ENCODE measurements at regions not wholly inside any gene's neighbourhood (a gene's known extent, or its start where the extent isn't known, plus 50 kb on each side); places are given as distances from the start of the nearest gene placed in this dataset.
"Not testable (repeated sequence)": the region's sequence is repeated elsewhere in the genome, so short reads cannot be mapped to it uniquely, and the experiment has no call there.

GRCh38 chr17:22270381-22270780 lies 578.1 kb downstream of the KCNJ18 start:
- CTCF ChIA-PET, result no interaction called here
- Histone ChIP-seq H3K4me3 (ENCODE audit: low read depth, low read length) (no peak overlapping the region), H3K9me3 (ENCODE audit: control insufficient read depth, insufficient read depth, low read length) (peaks cover 77% of the 10 kb centered on the region), H3K27me3 (ENCODE audit: control insufficient read depth, insufficient read depth, low read length) (no peaks in the 10 kb centered on the region), H3K27ac (ENCODE audit: low read depth, low read length) (no peak overlapping the region)
- no peak for TF ChIP-seq CTCF (IDR thresholded peaks at IDR 0.05; ENCODE audit: low read depth, low read length)
- no peak for DNase-seq (ENCODE audit: low read depth, low spot score)
- POLR2A ChIA-PET, result no interaction called here

- POLR2A ChIA-PET; DNase-seq (ENCODE audit: low read depth, low spot score); H3K27ac ChIP-seq (ENCODE audit: low read depth, low read length); CTCF ChIA-PET; H3K4me3 ChIP-seq (ENCODE audit: low read depth, low read length); H3K27me3 ChIP-seq (ENCODE audit: control insufficient read depth, insufficient read depth, low read length): not testable (repeated sequence)
- H3K9me3 ChIP-seq (ENCODE audit: control insufficient read depth, insufficient read depth, low read length), result peaks cover 73% of the 10 kb centered on the region
Observed at GRCh38 chr17:22270809-22271208, 578.5 kb downstream of the KCNJ18 start.

- Histone ChIP-seq H3K9me3 (ENCODE audit: control insufficient read depth, insufficient read depth, low read length) (peaks cover 58% of the 10 kb centered on the region), H3K4me3 (ENCODE audit: low read depth, low read length) (no peak overlapping the region), H3K27me3 (ENCODE audit: control insufficient read depth, insufficient read depth, low read length) (no peaks in the 10 kb centered on the region), H3K27ac (ENCODE audit: low read depth, low read length) (no peak overlapping the region)
- ChIA-PET POLR2A (no interaction called here), CTCF (no interaction called here)
- DNase-seq (ENCODE audit: low read depth, low spot score), result no peak
- TF ChIP-seq CTCF (IDR thresholded peaks at IDR 0.05; ENCODE audit: low read depth, low read length), result no peak
Observed at GRCh38 chr17:22272363-22273146, 580.2 kb downstream of the KCNJ18 start.

- peaks cover 59% of the 10 kb centered on the region for H3K9me3 ChIP-seq (ENCODE audit: control insufficient read depth, insufficient read depth, low read length)
- ChIA-PET CTCF (no interaction called here), POLR2A (no interaction called here)
Observed at GRCh38 chr17:22273308-22273707, 581.0 kb downstream of the KCNJ18 start.

GRCh38 chr17:22277595-22277994 lies 585.3 kb downstream of the KCNJ18 start:
- DNase-seq (ENCODE audit: low read depth, low spot score), result no peak
- ChIA-PET POLR2A (no interaction called here), CTCF (no interaction called here)
- no peak for TF ChIP-seq CTCF (IDR thresholded peaks at IDR 0.05; ENCODE audit: low read depth, low read length)
- no peaks in the 10 kb centered on the region for H3K27me3 ChIP-seq (ENCODE audit: control insufficient read depth, insufficient read depth, low read length)
- H3K4me3 ChIP-seq (ENCODE audit: low read depth, low read length), result no peak overlapping the region
- H3K27ac ChIP-seq (ENCODE audit: low read depth, low read length), result no peak overlapping the region
- peaks cover 35% of the 10 kb centered on the region for H3K9me3 ChIP-seq (ENCODE audit: control insufficient read depth, insufficient read depth, low read length)

More at GRCh38 chr17:22273308-22273707, 581.0 kb downstream of the KCNJ18 start:
- Histone ChIP-seq H3K27ac (ENCODE audit: low read depth, low read length) (no peak overlapping the region), H3K27me3 (ENCODE audit: control insufficient read depth, insufficient read depth, low read length) (no peaks in the 10 kb centered on the region), H3K4me3 (ENCODE audit: low read depth, low read length) (no peak overlapping the region)
- no peak for TF ChIP-seq CTCF (IDR thresholded peaks at IDR 0.05; ENCODE audit: low read depth, low read length)
- DNase-seq (ENCODE audit: low read depth, low spot score), result no peak

All from AG04450 (cell line).